ENCODE measurements at regions not wholly inside any gene's neighbourhood (a gene's known extent, or its start where the extent isn't known, plus 50 kb on each side); places are given as distances from the start of the nearest gene placed in this dataset.
"Not testable (repeated sequence)": the region's sequence is repeated elsewhere in the genome, so short reads cannot be mapped to it uniquely, and the experiment has no call there.

DNA sequence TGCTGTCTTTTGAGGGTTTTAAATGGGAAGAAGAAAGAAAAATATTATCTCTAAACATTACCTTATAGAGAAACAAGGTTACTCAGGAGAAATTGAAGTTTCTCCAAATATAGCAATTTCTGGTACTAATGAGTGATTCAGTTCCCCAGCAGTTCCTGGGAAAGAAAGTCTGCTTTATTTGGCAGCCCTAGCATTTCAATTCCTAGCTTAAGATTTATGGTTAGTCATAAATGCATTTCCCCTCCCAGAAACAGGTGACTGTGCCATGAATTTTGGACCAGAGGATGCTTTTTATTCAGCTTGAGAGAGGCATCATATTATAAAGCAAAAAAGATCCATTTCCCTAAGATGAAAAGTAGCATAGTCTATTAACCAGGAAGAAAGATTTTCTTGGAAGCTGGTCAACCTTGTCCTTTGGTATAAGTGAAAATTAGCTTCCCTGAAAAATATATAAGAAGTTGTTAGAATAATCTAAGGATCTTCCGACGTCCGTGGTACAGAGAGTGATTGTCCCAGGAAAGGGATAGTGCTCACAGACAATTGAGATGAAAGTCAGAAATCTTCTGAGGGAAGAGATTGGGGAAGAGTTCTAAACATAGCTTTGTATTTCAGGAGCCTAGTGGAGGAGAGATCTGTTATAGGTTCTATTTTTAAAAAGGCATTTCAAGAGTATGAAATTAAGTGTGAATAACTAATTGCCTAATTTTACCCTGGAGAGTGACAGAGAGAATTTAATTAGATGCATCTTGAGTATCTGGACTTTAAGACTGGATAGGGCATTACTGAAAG lies 164.9 kb downstream of the ESM1 start:
- DNase-seq = no peak

DNA sequence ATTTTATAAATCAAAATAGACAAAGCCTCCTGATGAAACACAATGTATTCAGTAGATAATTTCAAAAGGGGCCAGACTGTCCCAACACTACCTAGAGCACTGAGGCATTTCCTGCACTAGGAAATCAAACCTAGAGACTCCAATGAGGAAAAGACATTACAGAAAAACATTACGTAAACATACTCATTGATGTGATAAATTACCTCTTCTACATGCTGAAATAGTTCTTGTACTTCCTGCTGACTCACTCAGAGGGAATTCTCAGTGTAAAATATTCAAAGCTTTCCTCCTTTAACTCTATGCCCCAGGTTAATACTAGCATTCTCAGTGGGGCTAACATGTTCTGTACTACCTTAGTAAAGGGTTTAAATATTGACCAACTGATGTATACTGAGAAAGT lies 178.0 kb downstream of the ESM1 start:
- DNase-seq = no peak

DNA sequence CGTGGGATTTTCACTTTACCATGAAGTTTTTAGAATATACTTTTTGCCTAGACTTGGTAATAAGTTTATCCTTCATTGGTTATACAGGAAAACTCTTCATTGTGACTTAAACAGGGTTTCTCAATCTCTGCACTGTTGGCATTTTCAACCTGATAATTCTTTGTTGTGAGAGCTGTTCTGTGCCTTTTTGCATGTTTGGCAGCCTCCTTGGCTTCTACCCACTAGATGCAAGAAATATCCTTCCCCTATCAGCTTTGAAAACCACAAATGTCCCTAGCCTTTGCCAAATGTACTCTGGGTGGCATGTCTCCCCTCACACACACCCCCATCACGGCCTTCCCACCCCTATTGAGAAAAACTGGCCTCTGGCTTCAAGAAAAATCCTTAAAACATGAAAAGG lies 180.9 kb downstream of the ESM1 start:
- DNase-seq = no peak

DNA sequence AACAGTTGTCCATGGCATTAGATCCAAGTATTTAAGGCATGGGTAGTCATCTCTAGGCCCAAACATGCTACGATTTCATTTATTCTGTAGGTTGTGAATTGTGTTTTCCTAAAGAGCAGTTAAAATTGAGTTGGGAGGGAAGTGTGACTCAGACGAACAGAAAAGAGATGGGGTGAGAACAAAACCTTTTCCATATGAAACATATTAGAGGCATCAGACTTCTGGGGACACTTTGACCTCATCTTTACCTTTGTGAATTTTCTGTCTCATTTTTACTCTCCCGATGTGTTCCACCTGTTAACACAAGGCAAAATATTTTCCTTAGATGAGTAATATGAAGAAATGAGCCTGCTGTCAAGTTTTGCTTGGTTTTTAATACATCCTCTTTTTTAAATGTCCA lies 181.3 kb downstream of the ESM1 start:
- no peak for DNase-seq

DNA sequence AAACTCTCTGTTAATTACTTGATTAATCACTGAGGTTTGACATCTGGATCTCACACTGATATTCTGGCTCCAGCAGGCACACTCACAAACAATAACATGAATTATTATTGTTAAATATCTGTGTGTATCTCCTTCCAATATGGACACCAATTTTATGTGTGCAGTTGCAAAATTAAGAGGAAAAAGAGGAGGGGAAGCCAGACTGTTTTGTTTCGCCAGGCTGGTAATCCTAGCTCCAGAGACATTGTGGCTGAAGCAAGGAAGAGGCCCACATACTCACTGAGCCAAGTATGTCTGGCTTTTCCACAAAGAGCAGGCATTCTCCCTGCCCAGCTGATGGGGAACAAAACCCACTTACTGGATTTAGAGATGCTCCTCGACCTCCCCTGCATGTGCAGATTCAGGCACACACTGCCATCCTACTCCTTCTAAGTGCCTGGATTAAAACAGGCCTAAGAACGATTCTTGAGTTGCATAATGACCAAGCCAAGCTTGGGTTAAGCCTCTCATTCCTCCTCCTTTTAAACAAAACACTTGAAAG lies 181.9 kb downstream of the ESM1 start:
- no peak for DNase-seq

DNA sequence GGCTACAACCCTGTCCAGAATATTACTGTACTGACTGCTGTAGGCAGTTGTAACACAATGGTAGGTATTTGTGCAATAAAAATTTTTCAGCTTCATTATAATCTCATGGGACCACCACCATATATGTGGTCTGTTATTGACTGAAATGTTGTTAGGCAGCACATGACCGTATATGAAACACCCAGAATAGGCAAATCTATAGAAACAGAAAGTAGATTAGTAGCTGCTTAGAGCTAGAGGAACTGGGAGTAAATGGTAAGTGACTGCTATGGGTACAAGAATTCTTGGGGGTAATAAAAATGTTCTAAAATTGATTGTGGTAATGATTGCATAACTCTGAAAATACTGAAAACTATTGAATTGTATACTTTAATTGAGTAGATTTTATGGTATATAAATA lies 185.7 kb downstream of the ESM1 start:
- DNase-seq = no peak

DNA sequence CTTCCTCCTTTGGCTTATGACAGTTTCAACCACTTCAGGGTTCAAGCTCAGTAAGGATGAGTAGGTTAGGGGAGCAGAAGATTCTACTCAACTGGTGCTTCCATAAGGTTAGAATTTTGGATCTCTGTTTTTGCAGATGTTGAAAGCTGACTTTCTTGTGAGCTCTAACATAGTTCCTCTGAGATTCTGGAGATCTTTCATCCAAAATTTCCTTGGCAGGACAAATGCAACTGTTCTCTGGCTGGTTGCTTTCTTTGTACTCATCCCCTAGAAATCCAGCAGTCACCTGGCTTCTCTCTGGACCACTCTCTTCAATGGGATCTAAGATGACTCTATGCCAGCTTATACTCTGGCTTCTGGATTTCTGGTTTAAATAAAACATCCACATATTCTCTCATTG lies 189.6 kb downstream of the ESM1 start:
- DNase-seq = no peak

DNA sequence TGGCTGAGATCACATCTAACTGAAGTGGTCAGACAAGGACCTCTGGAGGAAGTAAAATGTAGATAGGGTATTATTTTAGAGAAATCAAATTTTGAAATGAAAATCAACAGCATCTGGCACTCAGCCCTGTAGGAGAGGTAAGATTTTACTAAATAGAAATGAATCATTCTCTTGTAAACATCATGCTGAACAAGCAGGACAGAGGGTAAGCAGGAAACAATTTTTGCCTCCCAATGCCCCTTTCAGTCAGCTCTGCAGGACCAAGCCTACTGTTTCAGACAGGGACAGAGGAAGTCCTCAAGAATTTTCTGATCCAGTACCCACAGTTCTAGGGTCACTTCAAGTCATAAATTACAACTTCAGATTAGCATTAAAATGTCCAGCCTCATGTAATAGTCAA lies 190.1 kb downstream of the ESM1 start:
- no peak for DNase-seq

DNA sequence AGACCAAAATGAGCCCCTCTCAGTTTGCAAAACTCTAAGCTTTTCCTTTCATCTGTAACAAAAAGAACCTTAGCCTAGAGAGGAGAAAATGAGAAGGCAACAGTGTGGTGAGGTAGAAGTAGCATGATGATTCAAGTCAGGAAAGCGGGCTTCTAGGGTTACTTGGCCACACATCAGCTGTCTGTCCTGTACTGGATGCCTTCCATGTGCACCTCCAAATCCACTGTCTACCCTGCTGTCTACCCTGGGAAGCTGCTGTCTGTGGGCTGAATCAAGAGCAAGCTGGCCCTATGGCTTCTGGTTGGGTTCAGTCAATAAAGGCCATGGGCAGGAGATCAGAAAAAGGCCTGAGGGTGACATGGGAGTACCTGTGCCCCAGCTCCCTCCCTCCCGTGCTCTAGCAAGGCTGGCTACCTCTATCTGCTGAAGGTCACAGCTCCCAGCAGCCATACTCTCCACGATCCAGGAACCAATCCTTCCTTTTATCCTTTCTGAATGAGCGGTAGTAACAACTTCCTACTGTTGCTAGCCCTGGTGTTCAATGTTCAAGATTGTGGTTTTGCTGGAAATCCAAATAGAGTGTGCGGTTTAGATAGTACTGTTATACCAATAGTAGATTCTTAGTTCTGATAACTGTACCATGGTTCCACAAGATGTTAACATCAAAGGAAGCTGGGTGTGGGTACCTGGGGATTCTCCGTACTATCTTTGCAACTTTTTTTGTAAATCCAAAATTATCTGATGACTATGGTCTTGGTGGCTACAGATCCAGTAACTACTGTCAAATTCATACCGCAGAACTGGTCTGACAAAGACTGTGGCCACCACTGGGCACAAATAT lies 191.0 kb downstream of the ESM1 start:
- no peak for DNase-seq

DNA sequence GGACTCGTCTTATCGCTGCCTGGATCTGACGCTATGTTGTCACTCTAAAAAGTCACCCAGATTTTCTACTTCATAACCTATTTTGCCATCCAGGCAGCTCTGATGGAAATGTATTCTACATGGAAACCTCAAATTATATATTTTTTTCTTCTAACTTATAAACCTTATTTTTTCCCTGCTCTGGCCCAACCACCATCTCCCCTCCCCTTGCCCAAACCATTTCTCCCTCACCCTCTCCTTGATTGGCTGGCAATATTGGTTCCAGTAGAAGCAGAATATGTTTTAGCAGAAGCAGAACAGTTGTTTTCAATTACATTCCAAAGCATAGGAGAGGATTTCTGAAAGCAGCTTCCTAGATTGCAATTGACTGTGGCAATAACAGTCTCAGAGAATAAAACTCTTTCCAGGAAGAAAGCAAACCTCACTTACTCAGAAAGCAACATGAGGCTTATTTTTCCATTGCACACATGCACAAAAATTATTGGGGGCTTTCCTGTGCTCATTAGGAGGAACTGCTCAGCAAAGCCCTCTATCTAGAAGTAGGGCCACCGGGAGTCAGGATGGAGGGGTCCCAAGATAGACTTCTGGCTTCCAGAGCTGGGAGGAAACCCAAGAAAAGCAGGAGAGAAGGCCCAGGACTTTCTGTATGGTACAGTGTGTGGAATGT lies 191.8 kb downstream of the ESM1 start:
- DNase-seq = no peak

DNA sequence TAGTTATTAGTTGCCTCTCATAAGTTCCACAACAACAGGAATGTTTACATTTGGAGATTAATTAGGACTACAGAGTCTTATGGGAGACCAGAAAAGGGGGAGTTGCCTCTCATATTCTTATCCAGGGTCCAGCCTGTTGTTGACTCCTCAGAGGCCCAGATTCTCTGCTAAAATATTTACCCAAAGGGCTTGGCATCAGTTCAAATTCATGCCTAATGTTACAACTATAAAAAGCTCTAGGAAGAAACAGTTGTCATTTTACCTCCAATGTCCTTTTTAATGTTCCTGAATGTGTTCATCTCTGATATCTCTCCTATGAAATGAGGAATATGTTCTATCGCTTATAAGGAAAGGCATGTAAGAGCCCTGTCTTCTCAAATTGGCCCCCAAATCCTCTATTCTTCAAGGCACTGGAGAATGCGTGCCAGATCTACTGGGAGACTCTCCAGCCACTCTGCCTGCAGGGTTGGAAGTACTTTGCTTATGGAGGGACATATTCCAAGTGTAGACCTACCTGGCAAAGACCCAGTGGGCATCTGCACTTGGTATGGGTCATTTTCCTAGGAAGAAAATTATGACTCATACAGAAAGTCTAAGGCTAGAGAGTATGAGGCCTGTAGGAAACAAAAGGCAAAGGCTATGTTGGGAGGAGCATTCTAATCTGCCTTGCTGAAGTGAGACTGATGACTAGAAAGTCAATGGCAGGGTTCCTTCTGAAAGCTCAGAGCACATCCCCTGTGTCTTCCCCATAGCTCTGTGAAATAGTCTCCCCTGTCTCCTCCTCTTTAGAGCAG lies 192.6 kb downstream of the ESM1 start:
- DNase-seq = no peak

DNA sequence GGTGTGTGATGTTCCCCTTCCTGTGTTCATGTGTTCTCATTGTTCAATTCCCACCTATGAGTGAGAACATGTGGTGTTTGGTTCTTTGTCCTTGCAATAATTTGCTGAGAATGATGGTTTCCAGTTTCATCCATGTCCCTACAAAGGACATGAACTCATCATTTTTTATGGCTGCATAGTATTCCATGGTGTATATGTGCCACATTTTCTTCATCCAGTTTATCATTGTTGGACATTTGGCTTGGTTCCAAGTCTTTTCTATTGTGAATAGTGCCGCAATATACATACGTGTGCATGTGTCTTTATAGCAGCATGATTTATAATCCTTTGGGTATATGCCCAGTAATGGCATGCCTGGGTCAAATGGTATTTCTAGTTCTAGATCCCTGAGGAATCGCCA lies 197.5 kb downstream of the ESM1 start:
- DNase-seq = not testable (repeated sequence)

DNA sequence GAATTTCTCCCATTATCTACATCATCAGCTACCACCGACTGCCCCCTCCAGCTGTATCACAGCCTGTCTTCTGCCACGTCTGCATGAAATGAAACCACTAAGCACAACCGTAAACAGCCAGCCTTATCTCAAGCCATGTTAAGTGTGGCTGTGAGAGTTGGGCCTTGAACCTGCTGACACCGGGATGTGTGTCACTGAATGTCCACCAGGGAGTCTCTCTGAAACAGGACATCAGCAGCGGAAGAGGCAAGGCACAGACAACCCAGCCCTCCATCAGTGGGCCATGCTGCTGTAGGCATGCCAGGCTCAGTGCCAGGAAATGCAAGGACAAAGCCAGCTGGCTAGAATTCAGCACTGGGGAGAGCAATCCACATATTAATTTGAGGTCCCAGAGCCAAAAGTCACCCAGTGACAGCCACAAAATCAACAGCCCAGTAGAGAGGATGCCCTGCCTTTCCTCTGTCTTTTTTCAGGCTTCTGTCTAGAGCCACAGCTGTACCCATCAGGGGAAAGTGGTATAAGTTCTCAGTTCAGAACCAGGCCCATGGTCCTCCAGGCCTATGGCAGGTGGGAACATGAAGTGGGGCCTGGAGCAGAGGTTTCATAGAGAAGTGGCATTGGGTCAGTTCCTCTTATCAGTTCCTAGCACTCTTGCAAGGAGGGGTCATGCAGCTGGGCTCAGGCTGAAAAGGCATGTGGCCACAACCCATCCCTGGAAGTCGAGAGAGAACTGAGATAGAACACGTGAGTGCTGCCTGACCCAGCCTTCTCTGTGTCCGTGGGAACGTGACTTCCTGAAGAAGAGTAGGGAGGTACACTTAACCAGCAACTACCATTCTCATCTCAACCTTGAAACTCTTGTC lies 199.4 kb downstream of the ESM1 start:
- no peak for DNase-seq

DNA sequence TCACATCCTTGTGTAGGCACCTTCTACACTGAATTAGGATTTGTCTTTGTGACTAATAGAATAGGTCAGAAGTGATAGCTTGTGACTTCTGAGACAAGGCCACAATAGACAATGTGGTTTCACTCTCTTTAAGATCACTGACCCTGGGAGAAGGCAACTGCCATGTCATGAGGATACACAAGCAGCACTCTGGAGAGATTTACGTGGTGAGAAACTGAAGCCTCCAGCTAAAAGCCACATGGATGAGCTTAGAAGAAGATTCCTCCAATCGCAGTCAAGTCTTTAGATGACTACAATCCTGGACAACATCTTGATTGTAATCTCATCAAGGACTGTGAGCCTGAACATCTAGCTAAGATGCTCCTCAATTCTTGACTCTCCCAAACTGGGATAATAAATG lies 206.6 kb downstream of the ESM1 start:
- DNase-seq = no peak

DNA sequence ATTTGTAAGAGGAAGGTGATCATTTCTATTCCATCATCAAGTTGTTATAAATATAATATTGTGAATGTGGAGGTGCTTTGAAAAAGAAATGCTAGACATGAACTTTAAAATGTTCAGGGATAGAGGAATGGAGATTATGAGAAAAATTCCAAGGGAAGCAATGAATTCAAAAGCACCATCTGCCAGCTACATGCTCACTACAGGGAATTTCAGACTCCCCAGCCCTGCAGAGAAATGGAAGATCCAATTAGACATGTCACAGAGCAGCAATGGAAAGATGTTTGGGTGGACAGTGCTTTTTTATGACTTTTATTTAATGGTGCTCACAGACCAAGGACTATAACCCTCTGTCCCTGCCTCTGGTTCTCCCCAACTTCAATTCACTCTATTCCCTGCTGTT lies 209.7 kb downstream of the ESM1 start:
- DNase-seq = no peak

DNA sequence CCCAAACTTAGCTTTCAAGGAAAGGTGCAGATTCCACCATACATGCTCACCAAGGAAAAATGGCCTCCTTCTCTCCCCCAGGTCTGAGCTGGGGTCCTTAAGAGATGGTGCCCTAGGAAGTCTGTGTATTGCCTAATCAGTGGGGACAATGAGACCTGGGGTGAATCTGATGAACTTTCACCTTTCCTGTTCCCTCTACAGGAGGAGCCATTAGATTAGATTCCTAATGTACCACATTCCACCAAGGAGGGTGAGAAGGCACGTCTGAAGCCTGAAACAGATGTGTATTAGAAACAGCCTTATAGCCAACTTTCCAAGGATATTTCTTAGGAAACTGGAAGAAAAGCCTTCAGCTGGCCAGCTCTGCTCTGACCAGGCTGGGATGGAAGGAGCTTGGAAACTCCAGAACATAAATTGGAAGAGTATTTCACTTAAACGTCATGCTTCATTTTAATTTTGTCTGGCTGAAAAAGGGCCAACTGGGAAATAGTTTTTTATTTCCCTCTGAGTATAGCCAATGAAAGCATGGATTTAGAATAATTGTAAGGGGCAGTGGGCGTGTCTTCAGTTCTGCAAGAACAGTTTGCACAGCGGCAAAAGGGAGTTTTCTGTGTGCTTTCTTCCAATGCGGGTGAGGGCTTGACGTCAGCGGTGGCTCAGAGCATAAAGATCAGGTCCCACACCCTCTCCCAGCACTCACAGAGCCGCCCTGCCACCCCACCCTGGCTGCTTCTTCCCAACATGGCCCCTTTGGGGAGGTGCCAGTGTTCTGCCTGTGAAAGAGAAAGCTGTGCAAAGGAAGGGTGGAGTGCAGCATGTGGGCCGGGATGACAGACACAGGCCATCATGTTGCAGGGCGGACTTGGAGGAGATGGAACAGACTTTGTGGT lies 210.9 kb downstream of the ESM1 start:
- no peak for DNase-seq

DNA sequence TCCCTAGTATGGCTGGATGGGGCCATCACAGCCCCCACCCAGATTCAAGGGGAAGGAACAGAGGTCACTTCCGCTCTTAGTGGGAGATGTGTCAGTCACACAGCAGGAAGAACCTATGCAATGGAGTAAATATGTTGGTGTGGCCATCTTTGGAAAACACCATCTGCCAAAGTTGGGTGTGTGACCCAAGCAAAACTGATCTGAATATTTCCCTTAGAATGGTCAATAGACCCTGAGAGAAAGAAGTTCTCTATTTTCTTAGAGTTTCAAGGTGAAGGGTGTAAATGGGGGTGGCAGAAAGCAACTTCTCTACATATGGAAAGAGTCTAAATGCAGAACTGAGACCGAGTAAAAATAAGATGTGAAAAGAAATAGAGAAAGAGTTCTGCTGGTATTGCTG lies 212.7 kb downstream of the ESM1 start:
- DNase-seq = no peak

DNA sequence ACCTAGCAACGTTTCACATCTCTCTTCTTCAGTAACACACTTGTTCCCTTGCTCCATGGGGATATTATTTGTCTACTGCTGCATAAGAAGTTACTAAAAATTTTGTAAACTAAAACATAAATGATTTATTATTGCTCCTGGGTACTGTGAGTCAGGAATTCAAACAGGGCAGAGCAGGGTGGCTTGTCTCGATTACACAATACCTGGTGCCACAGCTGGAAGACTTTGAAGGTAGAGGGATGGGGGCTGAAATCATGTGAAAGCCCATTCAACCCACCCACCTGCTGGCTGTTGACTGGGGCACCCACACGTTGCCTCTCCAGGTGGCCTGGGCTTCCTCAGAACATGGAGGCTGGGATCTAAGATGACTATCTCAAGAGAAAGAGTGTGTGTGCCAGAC lies 213.2 kb downstream of the ESM1 start:
- no peak for DNase-seq

DNA sequence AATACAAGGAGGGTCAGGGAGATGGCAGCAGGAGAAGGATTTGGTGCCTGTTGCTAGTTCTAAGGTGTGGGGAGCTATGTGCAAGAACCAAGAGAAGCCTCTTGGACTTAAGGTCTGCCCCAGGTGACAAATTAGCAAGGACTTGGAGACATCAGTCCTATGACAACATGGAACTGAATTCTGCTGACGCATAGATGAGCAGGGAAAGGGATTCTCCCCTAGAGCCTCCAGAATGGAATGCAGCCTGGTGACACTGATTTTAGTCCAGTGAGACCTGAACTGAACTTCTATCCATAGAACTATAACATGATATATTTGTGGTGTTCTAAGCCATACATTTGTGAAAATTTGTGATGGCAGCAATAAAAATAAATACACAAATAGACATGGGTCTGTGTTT lies 215.6 kb downstream of the ESM1 start:
- DNase-seq = no peak

DNA sequence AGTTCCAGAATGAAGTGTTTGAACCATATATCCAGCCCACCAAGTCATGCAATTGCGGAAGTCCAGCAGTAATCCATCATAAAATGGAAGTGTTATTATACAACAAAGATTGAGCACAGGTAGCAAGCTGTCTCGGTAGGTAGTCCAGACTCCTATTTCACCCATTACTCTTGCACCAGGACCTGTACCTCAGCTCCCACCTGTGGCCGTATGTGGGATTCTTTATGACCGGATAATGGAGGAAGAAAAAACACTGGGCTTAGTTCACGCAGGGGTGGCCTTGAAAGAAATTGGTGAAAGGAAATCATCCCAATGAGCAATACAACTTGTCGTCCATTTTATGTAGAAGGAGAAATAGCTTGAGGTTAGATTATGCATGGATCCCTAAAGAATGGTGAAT lies 216.3 kb downstream of the ESM1 start:
- DNase-seq = no peak

DNA sequence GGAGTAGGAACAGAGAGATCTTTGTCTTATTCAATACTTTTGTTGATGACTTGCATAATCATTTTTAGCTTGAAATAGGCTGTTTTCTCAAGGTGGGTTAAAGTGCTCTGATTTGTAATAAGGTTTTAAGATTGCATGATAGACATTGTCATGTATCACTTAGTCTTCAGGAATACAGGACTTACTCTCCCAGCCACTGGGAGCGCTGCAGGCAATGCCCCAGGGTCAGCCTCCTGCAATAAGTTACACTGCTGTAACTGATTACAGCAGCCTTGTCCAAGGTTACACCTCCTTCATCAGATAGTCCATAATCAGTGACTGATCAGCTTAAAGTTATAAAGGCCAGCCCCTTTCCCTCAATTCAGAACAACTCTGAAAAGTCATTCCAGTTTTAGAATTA lies 218.6 kb downstream of the ESM1 start:
- no peak for DNase-seq
